ENCODE measurements at regions not wholly inside any gene's neighbourhood (a gene's known extent, or its start where the extent isn't known, plus 50 kb on each side); places are given as distances from the start of the nearest gene placed in this dataset.

GRCh38 chr2:177328056-177328455 lies 63.5 kb upstream of the NFE2L2 start:
- no peak overlapping the region for H3K4me3 ChIP-seq (ENCODE audit: low read depth, low read length, poor library complexity, severe bottlenecking)

GRCh38 chr2:177329064-177329463 lies 63.5 kb upstream of the AGPS start:
- Histone ChIP-seq H3K27me3 (ENCODE audit: insufficient read depth, low read length) (no peaks in the 10 kb centered on the region), H3K4me2 (ENCODE audit: low read length) (no peak overlapping the region), H3K9me2 (ENCODE audit: low read depth, low read length) (no peaks in the 10 kb centered on the region), H4K20me1 (ENCODE audit: insufficient read depth, low read length) (no peaks in the 10 kb centered on the region), H3K4me3 (ENCODE audit: low read depth, low read length, poor library complexity, severe bottlenecking) (no peak overlapping the region), H3F3A (ENCODE audit: insufficient read depth, low read length) (no peaks in the 10 kb centered on the region), H3K36me3 (ENCODE audit: insufficient read depth, low read length) (no peaks in the 10 kb centered on the region), H2AFZ (ENCODE audit: low read length) (no peak overlapping the region), H3K9ac (ENCODE audit: low read length) (no peak overlapping the region), H3K9me3 (ENCODE audit: low read length) (no peaks in the 10 kb centered on the region), H3K4me1 (ENCODE audit: insufficient read depth, low read length, severe bottlenecking) (peaks cover 9% of the 10 kb centered on the region), H3K27ac (ENCODE audit: low read depth, low read length, poor library complexity, severe bottlenecking) (no peak overlapping the region), H3K79me2 (ENCODE audit: insufficient read depth, low read length) (no peaks in the 10 kb centered on the region)
- TF ChIP-seq CTCF (IDR thresholded peaks at IDR 0.05; ENCODE audit: low read length) (no peak), EZH2 (IDR thresholded peaks at IDR 0.05; ENCODE audit: borderline replicate concordance, low read length) (no peak)

More at GRCh38 chr2:177328056-177328455, 63.5 kb upstream of the NFE2L2 start:
- no peak overlapping the region for H3K9ac ChIP-seq (ENCODE audit: low read length)
- H2AFZ ChIP-seq (ENCODE audit: low read length), result no peak overlapping the region
- H3K4me2 ChIP-seq (ENCODE audit: low read length), result no peak overlapping the region
- no peaks in the 10 kb centered on the region for H3K36me3 ChIP-seq (ENCODE audit: insufficient read depth, low read length)
- no peaks in the 10 kb centered on the region for H3F3A ChIP-seq (ENCODE audit: insufficient read depth, low read length)
- H3K9me3 ChIP-seq (ENCODE audit: low read length), result no peaks in the 10 kb centered on the region
- H3K27me3 ChIP-seq (ENCODE audit: insufficient read depth, low read length), result no peaks in the 10 kb centered on the region
- no peaks in the 10 kb centered on the region for H3K79me2 ChIP-seq (ENCODE audit: insufficient read depth, low read length)
- TF ChIP-seq CTCF (IDR thresholded peaks at IDR 0.05; ENCODE audit: low read length), result no peak
- no peak for TF ChIP-seq EZH2 (IDR thresholded peaks at IDR 0.05; ENCODE audit: borderline replicate concordance, low read length)
- no peaks in the 10 kb centered on the region for H3K9me2 ChIP-seq (ENCODE audit: low read depth, low read length)
- H3K27ac ChIP-seq (ENCODE audit: low read depth, low read length, poor library complexity, severe bottlenecking), result no peak overlapping the region
- H3K4me1 ChIP-seq (ENCODE audit: insufficient read depth, low read length, severe bottlenecking), result peaks cover 9% of the 10 kb centered on the region
- no peaks in the 10 kb centered on the region for H4K20me1 ChIP-seq (ENCODE audit: insufficient read depth, low read length)

GRCh38 chr2:177331466-177331997 lies 61.0 kb upstream of the AGPS start:
- no peak overlapping the region for H3K4me2 ChIP-seq (ENCODE audit: low read length)
- peaks cover 9% of the 10 kb centered on the region for H3K4me1 ChIP-seq (ENCODE audit: insufficient read depth, low read length, severe bottlenecking)
- H3K27ac ChIP-seq (ENCODE audit: low read depth, low read length, poor library complexity, severe bottlenecking), result no peak overlapping the region
- no peak overlapping the region for H3K4me3 ChIP-seq (ENCODE audit: low read depth, low read length, poor library complexity, severe bottlenecking)
- H3K79me2 ChIP-seq (ENCODE audit: insufficient read depth, low read length), result no peaks in the 10 kb centered on the region
- H3K9ac ChIP-seq (ENCODE audit: low read length), result no peak overlapping the region
- no peaks in the 10 kb centered on the region for H3F3A ChIP-seq (ENCODE audit: insufficient read depth, low read length)
- no peak overlapping the region for H2AFZ ChIP-seq (ENCODE audit: low read length)
- H3K36me3 ChIP-seq (ENCODE audit: insufficient read depth, low read length), result no peaks in the 10 kb centered on the region
- no peaks in the 10 kb centered on the region for H3K9me3 ChIP-seq (ENCODE audit: low read length)
- no peaks in the 10 kb centered on the region for H3K27me3 ChIP-seq (ENCODE audit: insufficient read depth, low read length)
- no peaks in the 10 kb centered on the region for H4K20me1 ChIP-seq (ENCODE audit: insufficient read depth, low read length)
- TF ChIP-seq CTCF (IDR thresholded peaks at IDR 0.05; ENCODE audit: low read length) (no peak), EZH2 (IDR thresholded peaks at IDR 0.05; ENCODE audit: borderline replicate concordance, low read length) (no peak)
- H3K9me2 ChIP-seq (ENCODE audit: low read depth, low read length), result no peaks in the 10 kb centered on the region
